NCI-H1105 treated with DMSO at 0.1 percent for 48 hours (cell line): ENCODE measurements at regions not wholly inside any gene's neighbourhood (a gene's known extent, or its start where the extent isn't known, plus 50 kb on each side); places are given as distances from the start of the nearest gene placed in this dataset.

ENCODE experiments used
- DNase-seq: peaks from one replicate; lab custom pipeline; 2025; lab: John Stamatoyannopoulos, UW

DNA sequence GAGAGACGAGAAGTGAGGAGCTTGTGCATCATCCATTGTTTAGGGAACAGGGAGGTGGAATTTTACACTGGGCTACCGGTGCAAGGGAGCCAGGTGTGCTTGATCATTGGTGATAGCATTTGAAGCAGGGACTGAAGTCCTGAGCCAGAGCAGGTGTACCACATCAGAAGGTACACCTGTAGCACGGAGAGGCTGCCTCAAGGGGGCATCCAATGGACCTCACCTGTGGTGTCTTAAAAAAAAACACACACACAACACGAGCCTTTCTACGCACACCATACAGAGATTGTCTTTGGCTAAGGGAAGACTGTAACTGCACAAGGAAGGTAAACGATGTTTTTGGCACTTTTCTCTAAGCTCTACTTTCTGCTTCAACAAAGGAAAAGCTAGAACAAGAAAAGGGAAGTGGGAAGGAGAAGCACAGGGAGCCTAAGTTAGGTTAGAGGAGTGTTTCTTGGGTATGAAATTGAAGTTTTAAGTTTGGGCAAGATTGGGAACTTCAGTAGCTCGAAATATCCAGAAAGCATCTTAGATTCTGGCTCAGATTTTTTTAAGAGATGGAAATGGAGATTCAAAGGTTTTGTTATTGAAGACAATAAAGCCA lies 334.3 kb upstream of the FBXO33 start:
- no peak for DNase-seq

DNA sequence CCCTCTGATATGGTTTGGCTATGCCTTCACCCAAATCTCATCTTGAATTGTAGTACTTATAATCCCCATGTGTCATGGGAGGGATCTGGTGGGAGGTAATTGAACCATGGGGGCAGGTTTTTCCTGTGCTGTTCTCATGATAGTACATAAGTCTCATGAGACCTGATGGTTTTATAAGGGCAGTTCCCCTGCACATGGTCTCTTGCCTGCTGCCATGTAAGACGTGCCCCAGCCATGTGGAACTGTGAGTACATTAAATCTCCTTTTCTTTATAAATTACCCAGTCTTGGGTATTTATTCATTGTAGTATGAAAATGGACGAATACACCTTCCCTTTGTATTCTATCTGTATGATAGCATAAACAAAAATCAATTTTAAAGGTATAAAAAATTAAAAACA lies 333.4 kb upstream of the FBXO33 start:
- DNase-seq, result no peak

DNA sequence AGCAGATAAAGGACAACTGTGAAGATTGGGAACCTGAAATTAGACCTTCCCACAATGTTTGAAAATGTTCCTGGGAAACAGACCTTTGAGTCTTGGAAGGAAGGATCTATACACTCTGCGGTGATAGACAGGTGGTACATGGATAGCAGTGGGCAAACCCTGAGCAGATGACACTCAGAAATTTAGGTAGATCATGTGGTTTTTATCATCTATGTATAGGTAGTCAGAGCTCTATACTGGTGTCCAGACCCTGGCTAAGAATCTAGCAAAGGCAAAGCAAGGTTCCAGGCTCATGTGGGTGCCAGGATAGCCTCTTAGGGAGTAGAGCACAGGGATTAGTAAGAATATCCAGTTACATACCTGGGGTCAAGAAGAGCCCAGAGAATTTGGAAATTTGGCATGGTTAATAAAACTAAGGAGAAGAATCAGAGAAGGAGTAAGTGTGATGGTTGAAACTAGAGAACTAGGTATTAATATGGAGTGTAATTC lies 331.2 kb upstream of the FBXO33 start:
- no peak for DNase-seq

DNA sequence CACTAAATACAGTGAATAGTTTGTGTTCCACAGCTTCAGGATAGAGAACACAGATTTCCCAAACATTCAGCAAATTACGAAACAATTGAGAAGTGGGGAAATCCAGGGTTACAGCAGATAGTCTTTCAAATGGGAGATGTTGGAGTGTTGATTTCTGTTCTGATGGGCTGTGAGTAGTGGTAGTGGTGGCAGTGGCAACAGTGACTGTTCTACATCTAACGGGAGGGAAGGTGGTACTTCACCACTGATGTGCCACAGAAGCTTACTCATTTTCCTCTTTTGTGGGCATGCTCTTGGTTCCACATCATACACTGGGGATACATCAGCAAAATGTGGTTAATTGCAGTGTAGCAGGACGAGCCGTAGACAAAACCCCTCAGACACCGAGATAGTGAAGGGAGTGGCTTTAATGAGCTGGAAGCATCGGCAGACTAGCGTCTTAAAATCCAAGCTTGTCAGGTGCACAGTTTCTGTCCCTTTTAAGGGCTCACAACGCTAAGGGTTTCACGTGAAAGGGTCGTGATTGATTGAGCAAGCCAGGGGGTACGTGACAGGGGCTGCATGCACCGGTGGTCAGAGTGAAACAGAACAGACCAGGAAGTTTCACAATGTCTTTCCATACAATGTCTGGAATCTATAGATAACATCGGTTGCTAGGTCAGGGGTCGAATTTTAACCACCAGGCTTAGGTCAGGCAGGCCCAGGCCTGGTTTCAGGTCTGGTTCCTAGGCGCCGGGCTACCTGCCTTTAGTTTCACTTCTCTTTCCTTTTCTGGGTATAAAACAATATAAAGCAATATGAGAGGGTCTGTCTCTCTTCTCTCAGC lies 330.6 kb upstream of the FBXO33 start:
- DNase-seq, result no peak

DNA sequence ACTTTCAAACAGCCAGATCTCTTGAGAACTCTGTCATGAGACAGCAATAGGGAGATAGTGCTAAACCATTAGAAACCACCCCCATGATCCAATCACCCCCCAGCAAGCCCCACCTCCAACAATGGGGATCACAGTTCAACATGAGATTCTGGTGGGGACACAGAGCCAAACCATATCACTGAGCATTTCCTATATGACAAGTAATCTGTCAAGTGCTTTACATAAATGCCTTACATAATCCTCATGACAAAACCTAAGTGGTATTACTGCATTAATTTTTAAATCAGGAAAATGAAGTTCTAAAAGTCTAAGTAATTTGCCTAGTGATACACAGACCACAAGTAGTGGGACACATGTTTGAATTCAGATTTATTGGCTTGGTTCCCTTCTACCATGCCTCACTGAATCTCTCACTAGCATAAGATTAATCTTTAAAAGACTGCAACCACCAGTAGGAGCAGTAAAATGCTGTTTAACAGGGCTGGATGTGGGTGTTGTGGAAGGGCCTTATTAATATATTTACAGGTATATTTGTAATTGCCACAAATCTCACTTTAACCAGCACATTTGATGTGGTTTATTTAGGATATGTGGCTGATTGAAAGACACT lies 323.1 kb upstream of the FBXO33 start:
- no peak for DNase-seq

DNA sequence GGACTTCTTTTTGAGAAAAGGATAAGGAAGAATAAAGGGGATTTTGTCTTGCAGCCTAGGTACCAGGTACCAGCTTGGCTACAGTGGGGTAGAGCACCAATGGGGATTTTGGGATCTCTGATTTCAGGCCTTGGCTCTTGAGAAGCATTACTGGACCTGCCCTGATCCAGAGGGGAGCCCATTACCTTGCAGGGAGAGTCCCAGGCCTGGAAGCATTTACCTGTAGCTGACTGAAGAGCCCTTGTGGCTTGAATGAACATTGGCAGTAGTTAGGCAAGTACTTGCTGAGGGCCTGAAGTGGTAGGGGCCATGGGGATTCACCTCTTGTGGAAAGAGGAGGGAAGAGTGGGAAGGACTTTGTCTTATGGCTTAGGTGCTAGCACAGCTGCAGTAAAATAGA lies 308.2 kb upstream of the FBXO33 start:
- DNase-seq, result no peak

DNA sequence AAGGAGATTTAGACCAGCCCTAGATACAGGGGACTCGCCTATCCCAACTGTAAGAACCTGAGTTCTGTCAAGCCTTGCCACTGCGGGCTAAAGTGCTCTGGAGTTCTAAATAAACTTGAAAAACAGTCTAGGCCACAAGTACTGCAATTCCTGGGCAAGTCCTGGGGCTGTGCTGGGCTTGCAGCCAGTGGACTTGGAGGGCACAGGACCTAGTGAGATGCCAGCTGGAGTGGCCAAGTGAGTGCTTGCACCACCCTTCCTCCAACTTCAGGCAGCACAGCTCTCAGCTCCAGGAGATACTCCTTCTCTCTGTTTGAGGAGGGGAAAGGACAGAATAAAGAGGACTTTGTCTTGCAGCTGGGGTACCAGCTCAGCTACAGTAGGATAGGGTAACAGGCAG lies 307.6 kb upstream of the FBXO33 start:
- no peak for DNase-seq

DNA sequence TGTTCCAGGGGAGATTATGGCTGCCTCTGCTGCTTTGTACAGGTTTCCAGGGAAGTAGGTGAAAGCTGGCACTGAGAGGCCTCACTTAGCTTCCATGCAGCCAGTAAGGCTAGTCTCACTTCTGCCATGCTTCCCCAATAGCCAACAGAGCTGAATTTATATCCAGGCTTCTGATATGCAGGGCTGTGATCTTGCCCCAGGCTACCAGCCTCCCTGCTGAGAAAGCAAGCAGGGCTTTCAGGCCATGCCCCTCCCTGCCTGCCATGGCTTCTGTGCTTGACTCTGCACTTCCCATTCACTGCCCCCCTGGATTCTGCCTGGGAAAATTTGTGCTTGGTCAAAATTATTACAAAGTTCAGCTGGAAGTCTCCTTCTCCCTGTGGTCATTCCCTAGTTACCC lies 302.1 kb upstream of the FBXO33 start:
- DNase-seq, result no peak

DNA sequence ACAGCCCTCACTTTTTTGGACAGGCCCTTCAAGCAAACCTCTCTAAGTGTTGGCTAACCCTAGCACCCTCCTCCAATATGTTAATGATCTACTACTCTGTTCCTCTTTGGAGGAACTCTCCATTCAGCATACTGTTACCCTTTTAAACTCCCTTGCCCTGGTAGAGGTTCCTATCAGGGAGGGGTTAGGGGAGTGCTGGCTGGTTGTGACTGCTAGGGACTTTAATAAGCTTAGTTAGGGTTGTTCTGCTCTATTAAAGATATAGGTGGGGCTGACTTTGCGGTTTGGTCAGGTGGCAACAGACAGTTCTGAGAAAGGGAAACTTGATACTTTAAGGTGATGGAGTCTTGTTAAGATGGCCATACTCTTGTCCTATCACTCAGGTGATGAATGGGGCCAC lies 301.5 kb upstream of the FBXO33 start:
- DNase-seq, result no peak

DNA sequence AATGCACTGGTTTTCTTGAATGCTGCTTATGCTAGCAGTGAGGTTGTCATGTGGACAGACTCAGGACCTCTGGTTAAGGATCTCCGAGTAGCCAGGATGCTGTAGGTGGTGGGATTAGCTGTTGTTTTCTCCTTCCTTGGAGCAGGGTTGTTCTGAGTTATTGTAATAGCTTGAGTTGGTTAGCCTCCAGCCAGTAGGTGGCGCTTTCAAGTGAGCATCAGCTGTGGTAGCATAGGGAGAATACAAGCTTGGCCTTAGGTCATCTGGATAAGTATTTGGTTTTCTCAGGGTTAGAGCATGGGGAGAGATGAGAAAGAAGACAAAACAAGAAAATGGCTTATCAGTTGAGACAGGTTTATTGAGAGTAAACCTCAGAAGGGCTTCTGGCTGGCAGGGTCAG lies 299.7 kb upstream of the FBXO33 start:
- no peak for DNase-seq

DNA sequence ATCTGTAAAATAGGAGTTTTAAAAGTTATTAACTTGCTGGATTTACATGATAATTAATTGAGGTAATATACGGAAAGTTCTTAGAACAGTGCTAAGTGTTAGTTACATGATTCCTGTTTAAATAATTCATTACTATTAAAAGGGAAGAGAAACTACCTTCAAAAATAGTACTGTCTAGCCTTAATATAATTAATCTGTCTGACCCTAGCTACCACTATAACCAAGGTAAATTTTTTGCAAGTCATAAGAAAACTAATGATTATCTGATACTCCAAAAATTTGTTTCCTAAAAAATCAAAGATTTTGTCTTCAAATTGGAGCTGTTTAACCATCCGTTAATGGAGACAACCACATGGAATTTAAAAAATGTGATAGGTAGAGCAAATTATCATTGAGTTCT lies 294.3 kb upstream of the FBXO33 start:
- DNase-seq, result no peak

DNA sequence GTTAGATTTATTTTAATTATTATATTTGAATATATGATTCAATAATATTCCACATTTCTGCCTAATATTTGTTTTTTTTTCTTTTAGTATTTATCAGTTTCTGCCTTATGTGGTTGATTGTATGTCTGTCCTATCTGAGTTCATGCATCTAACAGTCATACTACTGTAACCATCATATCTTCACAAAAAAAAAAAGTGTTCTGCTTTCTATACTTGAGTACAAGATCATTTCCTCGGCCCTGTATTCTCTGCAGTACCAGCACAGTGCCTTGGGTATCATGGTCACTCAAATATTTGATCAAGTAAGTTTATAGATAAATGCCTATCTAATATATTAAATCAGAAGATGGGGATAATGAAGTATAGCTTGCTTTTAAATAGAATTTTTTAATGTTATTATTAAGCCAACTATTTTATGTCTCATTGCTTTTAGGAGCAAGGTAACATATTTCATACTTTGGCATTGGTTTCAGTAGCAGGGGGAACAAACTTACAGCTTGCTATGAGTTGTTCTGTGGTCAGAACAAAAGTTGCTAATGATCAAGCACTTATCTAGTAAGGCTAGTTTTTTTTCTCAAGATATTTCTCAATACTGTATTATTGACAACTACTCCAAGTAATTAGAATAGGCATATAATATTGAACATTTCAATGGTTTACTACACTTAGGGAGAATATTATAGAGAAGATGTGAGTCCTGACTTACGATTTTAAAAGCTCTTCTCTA lies 290.5 kb upstream of the FBXO33 start:
- DNase-seq, result no peak

DNA sequence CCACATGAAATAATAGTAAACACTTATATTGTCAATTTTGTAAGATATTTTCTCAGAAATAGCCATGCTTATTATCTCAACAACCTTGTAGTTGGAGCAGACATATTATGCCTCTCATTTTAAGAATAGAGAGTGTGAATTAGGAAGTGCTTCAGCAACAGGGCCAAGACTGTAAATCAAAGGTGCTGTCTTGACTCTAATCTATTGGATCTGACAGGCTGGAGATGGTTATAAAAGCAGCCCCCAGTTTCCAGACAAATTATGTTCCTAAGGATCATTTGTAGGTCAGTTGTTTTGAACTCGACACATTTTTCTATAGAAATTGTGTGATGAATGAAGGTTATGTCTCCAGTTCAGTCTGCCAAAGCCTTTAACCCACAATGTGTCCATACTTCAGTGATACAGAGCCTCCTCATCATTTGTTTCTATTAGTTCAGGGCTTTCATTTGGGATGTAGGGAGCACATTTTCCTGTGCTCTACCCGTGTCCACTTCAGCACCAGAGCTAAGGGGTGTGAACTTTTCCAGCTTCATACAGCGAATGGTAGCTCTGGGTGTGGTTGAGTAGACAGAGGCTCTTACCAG lies 284.8 kb upstream of the FBXO33 start:
- DNase-seq, result no peak

DNA sequence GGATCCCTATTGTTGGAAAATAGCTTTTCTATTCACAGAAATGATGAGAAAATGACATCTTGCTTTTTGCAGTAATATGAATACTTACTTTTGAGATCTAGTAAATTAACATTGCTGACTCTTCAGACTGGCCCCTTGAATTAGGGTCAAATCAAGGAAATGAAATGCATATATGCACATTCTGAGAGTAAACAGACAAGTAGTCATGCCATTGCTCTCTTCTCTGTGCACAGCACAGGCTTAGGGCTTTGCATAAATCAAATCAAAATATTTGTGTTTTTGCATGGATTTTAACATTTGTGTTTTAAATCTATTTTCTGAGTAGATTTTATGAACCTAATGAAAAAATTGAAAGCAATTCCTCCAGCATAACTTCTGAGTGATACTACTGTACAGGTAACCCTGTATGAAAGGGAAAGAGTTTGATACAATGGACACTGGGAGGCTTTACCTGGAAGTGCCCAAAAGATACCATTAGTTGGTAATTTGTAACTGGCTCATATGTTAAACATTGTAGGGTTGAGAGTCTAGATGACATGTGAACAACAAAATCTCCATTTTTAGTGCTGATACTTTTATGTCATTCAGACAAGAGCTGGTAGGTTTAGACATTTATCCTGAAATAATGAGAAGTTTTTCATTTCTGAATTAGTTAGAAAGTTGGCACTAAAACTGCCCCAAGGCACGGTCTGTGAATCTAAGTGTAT lies 280.2 kb upstream of the FBXO33 start:
- DNase-seq, result no peak

DNA sequence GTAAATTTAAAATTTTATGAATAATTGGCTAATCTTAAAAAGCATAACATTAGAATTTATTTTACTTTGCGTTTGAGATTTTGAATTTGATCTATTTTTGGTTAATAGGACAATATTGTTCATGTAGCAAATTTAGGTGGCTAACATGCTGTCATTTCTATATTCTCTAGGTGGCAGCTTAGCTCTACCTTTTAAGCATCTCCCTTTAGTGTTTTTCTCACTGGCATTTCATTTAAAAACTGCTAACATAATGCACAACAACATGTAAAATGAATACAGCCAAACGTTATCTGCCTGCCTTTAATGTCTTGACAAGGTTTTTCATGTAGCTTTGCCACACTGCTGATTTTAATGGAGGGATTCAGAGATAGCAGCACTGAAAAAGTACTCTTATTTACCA lies 272.4 kb upstream of the FBXO33 start:
- DNase-seq, result no peak

DNA sequence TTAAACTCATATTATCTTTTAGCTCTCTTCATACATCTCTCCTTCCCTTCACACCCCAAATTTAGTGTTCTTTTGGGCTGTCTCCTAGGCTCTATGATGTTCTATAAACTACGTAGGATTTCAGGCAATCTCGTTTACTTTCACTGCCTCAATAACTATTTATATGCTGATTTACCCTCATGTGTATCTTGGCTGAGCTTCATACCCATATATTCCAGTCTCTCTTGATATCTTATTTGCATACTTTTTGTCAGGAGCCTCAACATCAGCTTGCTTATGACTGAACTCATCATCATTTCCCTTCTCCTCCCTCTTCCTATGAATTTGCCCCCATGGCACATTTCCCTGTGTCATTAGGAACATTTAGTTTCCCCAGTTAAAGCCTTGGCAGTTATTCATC lies 262.1 kb upstream of the FBXO33 start:
- no peak for DNase-seq

DNA sequence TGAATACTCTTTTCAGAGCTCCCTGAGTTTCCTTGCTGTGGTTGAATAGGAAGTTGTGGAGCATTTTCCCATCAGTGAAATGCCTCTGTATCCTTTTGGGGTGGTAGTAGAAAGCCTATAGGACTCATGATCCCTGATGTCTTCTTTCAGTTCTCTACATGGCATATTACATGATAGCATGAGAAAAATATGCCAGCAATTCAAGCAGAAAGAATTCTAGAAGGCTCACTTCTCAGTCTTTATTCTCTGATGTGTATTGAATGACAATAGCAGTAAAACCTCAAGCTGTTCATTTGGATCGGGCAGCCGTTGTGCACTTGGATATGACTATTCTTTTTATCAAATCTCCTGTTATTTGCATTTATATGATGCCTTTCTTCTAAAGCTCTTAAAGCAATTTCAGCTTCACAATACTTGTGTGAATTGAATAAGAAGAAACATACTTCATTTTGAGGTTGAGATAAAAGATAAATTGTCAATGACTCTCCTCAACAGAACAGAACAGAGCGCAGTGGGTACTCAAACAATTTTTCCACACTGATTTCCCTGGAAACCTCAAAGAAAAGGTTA lies 251.5 kb upstream of the FBXO33 start:
- DNase-seq, result no peak

DNA sequence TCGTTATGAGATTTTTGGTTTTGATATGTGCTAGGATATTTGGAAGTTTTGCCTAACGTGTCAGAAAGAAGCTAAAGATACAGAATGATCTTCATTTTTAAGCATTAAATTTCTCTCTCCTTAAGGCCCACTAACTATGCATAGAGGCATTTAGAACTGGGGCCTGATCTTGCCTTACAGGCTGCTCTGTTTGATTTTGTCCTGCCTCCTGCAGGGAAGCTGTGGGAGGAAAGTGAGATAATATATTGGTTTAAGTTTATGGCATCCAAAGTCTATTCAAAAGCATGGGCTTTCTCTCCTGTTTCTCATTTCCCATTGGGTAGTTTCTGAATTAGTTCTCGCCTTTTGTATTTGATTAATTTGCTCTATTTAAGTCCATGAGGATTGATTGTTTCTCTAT lies 250.3 kb upstream of the FBXO33 start:
- no peak for DNase-seq

DNA sequence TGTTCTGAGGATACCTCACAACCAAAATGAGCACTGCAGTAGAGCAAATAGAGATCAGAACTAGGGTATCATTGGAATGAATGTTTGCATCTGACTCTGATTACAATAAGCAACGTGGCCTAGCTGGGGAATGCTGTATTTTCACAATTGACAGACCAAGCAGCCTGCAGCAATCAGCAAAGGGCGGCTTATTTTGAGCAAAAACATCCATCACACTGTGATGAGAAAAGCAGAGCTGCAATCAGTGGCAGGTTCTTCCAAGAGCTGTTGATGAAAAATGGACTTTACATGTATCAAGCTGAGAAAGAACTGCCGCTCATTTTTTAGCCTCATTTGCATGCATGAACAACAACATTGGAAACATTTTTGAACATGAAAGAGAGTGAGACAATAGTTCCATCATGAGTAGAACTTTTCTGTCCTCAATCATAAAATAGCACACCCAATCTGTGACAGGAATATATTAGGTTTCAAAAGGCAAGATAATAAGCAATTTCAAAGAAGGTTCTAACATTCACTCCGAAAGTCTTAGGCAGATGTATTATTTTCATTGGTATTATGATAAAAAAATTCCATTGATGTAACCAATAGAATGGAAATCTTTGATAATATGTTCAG lies 249.7 kb upstream of the FBXO33 start:
- no peak for DNase-seq

DNA sequence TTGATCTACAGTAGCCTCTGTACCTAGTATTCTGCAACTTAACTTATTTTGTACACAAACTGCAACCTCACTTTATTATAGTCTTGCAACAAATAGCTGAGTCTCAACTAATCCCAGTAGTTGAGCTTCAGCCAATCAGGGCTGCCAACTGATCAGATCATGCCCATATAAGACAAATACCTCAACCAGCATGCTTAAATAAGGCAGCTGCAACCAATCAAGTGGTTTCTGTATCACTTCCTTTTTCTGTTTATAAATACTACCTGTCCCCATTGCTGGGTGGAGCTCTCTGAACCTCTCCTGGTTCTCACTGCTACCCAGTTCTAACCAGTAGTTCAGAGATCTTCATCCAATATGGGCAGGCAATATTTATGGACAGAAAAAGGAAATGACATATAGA lies 248.5 kb upstream of the FBXO33 start:
- no peak for DNase-seq

DNA sequence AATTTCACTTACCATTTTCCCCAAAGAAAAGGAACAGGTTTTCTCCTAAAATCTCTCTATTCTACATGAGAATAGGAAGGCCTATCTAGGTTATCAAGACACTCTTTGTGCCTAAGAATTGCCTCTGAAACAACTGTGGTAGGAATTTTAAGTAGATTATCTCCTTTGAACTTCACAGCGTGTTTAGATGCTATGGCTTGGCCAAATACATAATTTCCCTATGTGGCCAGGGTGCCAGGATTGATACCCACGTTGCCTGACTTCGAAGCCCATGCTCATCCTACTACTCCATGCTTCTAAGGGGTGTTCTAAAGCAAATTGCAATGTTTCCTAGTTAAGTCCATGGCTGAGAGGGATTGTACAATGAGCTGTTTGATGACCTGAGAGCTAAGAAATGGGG lies 241.5 kb upstream of the FBXO33 start:
- no peak for DNase-seq
